GM19372 (cell line): ENCODE measurements at regions not wholly inside any gene's neighbourhood (a gene's known extent, or its start where the extent isn't known, plus 50 kb on each side); places are given as distances from the start of the nearest gene placed in this dataset.

ENCODE experiments used
- ATAC-seq: cut with Tn5 transposase; IDR thresholded peaks from one replicate; pipeline ENCODE4 v1.9.1; 2021; ENCODE audit warnings: mild to moderate bottlenecking, low read depth, moderate library complexity; ENCODE audit not compliant: unreplicated experiment

DNA sequence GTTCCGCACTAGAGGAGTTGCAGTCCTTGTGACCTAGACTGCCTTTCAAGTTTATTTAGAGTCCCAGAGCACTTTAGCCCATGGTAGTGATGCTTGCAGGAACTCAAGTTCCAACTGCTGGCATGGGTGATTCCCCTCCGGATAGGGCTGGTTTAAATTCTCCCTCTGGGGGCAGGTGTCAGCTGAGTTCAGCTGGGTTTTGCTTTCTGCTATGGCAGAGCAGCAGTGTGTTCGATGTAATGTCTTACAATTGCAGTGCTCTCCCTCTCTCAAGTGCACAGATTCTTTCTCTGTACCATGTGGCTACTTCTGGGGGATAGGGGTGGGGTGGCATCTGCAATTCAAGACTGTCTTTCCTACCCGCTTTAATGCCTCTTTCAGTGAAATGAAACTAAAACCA lies 164.8 kb upstream of the ZIC3 start:
- no peak for ATAC-seq

DNA sequence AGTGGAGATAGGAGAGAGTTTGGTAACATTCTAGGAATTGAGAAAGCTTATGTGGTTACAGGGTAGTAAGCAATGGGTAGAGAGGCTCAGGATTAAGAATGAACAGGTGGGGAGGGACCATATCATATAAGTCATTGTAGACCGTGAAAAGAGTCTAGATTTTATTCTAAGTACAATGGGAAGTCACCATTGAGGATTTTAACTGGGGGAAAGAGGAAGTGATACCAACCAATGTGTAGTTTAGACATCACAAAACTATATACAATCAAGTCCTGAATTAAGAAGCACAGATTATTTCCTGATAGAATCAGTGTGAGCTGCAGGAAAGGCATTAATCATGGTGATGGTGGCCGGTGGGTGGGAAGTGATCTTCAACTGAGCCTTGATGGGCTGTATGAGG lies 178.3 kb upstream of the ZIC3 start:
- ATAC-seq = no peak

DNA sequence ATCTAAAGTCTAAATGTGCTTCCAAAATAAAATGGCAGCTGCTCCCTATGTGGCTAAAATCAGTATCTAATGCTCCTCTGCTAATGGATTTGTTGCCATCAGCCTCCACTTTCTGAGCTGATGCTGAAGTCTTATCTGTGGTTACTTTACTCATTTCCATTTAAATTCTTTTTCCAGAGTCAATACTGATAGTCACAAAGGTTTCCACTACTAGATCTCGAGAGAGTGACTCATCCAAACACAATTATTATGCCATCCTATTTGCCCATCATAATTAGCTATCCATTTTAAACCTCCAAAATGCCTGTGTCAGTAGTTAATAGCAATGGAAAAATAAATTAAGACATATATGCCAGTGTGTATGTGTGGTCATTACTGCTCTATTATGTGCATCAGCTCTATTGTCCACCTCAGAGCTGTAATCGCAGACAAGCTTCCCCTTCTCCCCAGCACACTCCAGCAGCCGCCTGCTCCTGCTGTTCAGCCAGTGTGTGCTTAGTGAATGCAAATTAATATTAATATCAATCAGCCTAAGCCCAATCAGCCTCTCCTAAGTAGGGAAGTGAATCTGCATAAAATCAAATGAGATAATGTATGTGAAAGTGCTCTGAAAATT lies 199.8 kb upstream of the ZIC3 start:
- no peak for ATAC-seq

DNA sequence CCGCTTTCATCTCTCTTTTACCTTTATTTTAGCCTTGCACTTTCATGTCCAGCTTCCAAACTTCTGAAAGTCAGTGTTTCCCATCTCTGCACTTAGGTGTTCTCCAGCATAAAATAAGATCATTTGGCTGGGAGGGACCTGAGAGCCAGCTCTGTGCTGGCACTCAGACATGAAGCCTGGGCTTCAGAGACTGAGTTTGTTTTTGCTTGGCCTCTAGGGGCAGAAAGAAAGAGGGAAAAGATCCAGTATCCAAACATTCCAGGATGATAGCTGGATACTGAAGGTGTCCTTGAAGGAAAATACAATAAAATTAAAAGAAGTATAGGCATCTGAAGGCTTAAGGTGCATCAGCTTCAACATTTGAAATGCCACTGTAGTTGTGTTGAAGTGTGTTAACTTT lies 202.4 kb upstream of the ZIC3 start:
- no peak for ATAC-seq

DNA sequence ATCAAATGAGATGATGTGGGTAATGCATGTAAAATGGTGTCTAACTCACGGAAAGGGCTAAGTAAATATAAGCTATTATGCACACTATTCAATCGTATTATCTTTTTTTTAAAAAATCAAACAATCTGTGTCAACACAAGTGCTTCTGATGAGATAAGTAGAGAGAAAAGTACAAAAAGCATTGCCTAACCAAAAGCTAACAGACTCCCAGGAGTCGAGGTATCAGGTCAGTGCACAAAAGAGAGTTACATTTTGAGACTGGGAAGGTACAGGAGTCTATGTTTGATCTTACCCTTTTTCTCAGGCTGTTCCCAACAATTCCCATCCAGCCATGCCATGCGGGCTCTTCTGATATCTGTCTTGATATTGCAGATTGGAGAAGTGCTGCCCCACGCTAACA lies 203.3 kb upstream of the ZIC3 start:
- ATAC-seq = no peak

DNA sequence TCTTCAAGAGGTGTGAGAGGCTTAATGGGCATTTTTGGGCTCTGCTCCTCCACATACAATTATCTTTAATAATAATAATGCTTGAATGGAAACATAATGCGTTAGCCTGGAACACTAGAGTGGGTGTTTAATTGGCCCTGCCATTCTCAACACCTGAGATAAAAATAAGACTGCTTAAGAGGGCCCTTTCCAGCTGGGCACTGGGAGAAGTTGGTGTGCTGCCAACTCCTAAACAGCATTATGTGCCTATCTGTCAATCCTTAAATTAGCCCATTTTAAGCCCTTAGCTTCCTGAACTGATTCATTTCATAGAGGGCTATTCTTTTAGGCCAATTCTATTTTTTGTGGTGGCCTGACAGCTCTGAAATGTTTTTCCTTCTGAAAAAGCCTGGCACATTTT lies 211.1 kb upstream of the ZIC3 start:
- ATAC-seq = no peak

DNA sequence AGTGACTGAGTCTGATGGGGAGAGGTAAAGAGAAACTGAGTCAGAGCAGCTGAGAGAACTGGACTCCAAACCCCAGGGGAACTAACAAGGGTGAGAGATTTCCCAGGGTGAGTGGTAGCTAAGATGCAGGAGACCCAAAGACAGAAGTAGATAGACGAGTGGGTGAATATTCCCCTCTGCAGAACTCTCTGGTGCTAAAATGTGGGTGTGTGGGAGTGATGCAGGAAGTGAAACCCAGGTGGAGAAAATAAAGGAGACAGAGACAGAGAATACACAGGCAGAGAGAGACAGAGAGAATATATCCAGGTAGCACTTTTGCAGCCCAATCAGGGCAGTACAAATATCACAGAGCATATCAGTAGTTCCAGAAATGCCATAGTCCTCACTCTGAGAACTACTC lies 212.5 kb upstream of the ZIC3 start:
- no peak for ATAC-seq

DNA sequence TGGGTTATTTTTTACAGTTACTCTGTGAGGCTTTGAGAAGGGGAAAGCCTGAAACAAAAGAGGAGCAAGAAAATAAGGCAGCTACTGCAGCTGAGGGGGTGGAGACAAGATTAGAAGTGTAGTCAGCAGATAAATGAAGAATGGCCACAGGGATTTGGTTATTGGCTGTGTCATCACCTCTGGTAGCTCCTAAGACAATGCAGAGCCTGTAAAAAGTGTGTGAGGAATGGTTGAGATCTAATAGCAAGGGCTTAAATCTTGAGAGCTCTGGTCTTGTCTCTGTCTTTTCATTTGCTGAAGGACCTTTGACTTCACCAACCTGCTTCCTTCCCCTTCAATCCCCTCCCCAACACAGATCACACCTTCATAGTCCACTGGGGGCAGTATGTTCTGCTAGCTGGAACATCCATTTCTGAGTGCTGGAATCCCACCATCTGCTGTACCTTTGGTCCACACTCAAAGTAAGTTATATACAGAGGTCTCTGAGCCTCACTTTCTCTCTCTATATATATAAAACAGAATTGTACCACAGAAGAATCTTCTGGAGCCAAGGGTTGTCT lies 213.7 kb upstream of the ZIC3 start:
- ATAC-seq = no peak

DNA sequence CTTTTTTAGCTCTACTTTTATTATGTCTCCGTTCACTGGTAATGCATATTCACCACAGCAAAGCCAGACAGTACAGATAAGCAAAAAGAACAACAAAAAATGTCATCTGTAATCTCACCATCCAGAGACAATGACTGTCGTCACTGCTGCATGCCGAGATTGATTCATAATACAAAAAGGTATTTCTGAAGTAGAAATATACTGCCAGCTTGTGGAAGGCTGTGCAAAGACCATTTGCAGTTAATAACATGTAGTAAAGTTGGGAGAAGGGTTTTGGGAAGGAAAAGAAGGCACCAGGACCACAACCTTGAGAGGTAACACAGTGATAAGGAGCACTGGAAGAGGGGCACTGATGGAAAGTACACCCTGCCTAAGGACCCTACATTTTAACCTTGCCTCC lies 223.0 kb upstream of the ZIC3 start:
- ATAC-seq = no peak

DNA sequence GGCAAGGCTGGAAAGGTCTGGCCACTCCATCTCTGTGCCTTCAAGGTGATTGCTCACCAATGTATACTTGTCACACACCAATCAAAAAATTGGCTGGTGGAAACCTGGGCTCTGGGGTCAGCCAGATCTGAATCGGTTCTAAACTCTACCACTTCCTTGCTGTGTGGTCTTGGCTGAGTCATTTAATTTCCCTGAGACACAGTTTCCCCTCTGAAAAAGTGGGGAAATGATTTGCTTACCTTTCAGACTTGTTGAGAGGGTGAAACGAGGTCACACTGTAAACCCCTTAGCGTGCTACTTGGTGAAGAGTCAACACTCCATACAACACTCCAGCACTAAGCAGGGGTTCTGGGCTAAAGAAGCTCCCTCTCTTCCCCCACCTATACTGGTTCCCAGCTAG lies 252.3 kb upstream of the ZIC3 start:
- ATAC-seq = no peak

DNA sequence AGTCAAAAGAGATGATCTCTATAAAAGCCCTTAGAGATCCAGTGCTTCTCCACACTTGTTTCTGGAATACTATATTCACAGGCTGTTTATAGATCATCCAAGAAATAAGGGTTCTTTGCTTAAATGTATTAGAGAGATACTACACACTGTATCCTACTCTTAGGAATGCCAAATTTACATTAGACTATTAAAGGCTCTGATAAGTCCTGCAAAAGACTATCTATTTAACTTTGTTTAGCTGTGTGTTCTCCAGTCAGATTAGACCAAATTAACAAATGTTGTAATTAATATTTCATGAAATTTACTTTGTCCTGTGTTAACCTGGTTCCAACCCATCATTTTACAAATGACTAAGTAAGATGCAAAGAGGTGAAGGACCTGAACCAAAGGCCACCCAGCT lies 260.5 kb upstream of the ZIC3 start:
- ATAC-seq = no peak

DNA sequence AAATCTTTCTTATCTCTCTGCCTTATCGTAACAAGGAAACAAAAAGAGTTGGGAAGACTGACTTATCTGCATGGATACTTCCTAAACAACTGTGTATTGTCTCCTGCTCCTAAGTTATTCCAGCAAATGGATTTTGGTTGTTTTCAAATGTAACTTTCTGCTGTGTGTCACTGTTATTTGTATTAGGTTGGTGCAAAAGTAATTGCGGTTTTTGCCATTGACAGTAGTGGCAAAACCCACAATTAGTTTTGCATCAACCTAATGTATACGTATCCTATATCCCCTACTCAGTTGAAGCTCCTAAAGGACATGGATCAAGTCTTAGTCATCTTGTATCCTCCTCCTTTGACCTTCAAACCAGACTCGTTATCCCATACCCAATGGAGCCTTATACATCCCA lies 263.4 kb upstream of the GPR101 start:
- ATAC-seq = no peak

DNA sequence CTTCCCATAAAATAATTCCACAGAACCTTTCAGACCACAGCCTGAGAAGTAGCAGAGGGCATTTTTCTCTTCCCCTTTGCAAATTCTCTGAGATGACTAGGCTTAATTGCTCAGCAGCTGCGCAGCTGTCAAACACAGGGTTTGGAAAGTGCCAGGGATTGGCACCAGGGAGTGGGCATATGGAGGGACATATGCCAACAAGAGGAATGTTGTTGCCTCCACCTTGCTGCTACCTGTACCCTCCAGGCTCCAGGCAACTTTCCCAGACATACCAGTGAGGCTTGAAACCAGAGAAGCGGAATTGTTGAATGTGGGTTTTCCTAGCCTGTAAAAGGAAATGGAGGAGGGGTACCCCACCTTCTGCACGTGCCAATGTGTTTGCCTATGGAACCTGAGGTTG lies 256.2 kb upstream of the GPR101 start:
- ATAC-seq = no peak

DNA sequence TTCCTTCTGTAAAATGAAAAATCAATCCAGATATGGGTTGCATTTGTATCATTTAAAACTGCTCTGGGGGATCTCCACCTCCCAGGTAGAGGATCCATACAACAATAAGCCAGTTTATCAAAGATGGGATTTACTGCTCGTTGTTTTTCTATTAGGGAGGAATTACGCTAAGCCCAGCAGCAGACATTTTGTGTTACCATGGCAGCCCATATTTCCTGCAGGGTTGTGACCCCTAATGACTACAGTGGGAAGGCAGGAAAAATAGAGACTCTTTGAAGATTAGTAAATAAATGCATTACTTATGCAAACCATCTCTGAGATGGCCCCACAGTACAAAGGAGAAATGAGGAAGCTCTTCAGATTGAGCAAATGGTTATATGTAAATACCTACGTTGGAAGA lies 253.4 kb upstream of the GPR101 start:
- ATAC-seq = no peak

DNA sequence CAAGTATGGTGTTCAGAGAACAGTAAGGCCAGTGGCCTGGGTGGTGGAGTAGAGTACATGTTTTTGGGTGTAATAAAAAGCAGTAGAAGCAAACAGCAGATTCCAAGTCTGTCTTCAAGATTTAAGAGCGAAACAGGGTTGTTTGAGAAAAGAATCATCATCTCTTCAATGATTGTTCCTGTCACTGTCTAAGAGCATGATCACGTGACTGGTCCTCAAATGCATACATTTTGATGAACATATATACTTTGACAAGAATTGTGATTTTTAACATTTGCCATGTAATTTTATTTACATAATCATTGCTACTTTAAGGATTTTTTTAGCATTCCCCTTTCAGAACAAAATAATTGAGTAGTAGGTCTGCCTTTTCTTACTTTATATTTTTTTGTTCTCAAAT lies 252.6 kb upstream of the GPR101 start:
- ATAC-seq = no peak

DNA sequence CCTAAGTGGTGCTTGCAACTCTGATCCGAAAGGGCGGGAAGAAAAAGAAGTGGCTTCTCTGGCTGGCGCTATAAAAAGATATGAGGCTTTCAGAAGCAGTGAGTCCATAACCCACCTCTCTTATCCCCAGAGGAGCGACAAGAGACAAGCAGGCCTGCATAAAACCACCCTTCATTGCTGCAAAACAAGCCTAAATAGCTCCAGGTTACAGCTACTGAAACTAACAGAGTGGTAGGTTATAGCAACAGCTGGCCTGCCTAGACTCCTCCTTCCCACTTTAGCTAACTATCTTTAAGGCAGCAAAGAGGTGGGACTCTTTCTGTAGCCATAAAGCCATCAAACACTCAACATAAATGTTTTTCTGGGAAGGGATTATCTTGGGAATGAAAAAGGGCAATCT lies 245.0 kb upstream of the GPR101 start:
- no peak for ATAC-seq

DNA sequence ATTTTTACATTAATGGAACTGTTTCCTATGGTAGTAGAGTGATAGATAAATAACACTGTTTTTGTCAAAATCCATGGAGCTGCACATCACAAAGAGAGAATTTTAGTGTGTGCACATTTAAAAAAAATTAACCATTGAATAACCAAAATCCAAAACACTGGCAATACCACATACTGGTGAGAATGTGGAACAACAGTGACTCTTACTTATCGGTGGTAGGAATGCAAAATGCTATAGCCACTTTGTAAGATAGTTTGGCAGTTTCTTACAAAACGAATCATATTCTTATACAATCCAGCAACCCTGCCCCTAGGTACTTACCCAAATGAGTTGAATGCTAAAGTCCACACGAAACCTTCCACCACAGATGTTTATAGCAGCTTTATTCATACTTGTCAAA lies 229.6 kb upstream of the GPR101 start:
- ATAC-seq = no peak

DNA sequence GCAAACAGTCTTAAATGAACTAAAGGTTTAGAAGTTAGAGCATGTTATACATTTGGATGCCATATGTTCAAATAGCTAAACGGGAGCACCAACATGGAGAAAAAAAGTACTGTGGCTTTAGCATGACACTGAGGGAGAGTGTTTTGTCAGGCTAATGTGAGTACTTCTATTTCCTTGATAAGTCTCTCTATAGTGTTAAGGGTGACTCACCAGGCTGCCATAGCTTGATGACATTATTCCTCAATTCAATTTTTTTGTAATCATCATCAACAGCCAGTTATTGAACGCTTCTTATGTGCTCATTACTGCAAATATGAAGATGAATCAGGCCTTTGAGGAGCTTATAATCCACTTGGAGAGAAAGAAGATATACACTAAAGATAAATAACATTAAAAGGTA lies 211.4 kb upstream of the GPR101 start:
- no peak for ATAC-seq

DNA sequence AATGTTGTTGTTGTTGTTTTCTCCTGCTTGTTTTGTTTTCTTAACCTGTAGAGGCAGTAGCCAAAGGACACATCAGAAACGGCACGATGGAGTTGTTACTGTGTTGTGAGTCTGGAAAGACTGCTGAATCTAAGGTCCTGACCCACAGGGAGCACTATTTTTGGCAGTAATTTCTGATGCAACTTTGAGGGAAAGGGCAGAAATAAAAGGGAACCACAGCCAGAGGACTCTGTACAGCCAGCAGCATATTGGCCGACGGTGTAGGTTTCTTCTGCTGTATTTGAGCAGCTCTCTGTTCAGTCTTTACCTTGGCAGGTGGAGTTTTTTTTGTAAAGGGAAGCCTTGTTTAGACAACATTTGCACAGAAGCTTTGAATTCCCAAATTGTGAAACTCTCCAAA lies 203.0 kb upstream of the GPR101 start:
- no peak for ATAC-seq

DNA sequence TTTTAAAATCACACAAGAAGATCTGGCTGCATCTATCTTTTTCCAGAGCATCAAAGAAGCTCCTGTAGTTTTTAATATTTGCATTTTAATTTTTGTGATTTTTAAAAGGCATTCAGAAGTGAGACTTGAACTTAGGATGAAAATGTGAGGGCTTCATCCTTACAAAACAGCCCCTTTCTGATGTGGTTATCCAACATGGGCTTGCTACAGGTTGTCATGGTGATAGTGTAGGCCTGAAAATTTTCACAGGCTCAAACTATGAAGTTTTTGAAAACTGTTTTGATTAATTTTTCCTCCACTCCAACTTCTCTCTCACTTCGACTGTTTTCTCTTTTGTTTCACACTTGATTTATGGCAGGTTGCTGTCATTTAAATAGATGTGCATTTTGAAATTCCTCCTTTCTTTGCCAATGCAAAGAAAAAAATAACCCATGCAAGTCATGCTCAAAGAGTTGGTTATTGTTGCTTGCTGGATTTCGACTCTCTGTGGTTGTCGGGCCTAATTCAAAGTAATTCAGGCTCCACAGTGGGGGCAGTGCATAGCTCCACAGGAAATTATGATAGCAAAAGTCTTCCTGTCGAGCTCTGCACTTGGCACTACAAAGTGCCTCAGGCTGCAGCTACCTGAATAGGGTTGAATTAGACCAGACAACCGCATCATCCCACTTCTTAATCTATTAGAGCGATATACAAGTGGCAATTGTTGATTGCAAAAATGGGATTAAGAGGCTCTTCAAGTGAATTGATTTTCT lies 201.0 kb upstream of the GPR101 start:
- ATAC-seq = no peak

DNA sequence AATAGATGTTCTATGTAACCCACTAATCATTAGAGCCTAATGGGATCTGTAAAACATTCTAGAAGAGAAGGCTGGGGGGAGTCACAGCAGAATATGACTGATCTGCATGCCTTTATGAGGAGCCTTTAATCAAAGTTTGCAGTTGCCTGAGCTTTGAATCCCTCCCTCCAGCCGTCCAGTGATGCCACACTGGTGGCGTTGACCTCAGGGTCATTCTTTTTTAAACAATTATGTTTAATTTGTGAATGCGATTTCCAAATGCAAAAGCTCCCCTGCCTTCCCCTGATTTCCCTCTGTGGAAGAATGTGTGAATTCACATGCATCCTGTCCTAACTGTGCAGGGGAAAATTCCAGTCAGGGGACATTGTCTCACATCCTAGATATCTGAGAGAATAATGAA lies 199.7 kb upstream of the GPR101 start:
- ATAC-seq = no peak

DNA sequence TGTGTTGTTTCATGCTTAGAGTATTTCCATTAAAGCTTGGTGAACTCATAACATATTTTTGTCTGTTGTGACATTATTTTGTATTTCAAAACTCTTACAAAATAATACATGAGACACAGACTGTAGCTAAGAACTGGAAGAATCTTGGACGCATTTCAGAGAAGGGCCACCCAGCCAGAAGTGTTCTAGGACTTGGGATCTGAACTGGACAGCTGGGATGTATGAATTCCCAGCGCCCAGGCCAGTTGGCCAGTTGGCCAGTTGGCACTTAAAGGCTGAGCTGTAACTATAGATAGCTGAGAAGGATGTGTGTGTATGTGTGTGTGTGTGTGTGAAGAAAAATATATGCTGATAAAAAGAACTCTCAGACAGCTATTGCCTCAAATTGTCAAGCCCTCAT lies 193.4 kb upstream of the GPR101 start:
- ATAC-seq = no peak
